8988T (cell line): ENCODE measurements at regions not wholly inside any gene's neighbourhood (a gene's known extent, or its start where the extent isn't known, plus 50 kb on each side); places are given as distances from the start of the nearest gene placed in this dataset.
"Not testable (repeated sequence)": the region's sequence is repeated elsewhere in the genome, so short reads cannot be mapped to it uniquely, and the experiment has no call there.

ENCODE experiments used
- DNase-seq: peaks from one replicate; pipeline ENCODE4 v3.0.0; 2011

DNA sequence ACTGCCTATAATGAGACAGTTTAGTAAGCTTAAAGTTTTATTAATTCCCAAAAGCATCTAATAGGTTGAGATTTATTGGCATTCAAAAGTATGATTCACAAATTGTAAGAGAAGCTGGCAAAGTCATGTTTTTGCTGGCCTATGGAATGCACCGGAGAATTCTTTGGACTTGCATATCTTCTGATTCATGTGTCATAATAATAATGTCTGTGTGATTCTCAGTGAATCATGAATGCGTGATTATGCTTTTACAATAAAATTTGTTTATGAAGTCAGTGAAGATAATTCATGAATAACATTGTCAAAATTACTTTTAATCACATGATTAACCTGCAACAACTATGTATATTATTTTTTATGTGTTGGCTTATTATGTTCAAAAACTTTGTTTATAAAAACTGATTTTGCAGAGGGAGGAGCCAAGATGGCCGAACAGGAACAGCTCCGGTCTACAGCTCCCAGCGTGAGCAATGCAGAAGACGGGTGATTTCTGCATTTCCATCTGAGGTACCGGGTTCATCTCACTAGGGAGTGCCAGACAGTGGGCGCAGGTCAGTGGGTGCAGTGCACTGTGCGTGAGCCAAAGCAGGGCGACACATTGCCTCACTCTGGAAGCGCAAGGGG is 389.2 kb downstream of the SRGAP2C start:
- DNase-seq, result not testable (repeated sequence)

DNA sequence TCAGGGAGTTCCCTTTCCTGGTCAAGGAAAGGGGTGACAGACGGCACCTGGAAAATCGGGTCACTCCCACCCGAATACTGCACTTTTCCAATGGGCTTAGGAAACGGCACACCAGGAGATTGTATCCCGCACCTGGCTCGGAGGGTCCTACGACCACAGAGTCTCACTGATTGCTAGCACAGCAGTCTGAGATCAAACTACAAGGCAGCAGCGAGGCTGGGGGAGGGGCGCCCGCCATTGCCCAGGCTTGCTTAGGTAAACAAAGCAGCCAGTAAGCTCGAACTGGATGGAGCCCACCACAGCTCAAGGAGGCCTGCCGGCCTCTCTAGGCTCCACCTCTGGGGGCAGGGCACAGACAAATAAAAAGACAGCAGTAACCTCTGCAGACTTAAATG is 389.7 kb downstream of the SRGAP2C start:
- not testable (repeated sequence) for DNase-seq

DNA sequence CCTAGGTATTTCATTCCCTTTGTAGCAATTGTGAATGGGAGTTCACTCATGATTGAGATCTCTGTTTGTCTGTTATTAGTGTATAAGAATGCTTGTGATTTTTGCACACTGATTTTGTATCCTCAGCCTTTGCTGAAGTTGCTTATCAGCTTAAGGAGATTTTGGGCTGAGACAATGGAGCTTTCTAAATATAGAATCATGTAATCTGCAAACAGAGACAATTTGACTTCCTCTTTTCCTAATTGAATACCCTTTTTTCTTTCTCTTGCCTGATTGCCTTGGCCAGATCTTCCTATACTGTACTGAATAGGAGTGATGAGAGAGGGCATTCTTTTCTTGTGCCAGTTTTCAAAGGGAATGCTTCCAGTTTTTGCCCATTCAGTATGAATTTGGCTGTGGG is 398.1 kb downstream of the SRGAP2C start:
- not testable (repeated sequence) for DNase-seq

DNA sequence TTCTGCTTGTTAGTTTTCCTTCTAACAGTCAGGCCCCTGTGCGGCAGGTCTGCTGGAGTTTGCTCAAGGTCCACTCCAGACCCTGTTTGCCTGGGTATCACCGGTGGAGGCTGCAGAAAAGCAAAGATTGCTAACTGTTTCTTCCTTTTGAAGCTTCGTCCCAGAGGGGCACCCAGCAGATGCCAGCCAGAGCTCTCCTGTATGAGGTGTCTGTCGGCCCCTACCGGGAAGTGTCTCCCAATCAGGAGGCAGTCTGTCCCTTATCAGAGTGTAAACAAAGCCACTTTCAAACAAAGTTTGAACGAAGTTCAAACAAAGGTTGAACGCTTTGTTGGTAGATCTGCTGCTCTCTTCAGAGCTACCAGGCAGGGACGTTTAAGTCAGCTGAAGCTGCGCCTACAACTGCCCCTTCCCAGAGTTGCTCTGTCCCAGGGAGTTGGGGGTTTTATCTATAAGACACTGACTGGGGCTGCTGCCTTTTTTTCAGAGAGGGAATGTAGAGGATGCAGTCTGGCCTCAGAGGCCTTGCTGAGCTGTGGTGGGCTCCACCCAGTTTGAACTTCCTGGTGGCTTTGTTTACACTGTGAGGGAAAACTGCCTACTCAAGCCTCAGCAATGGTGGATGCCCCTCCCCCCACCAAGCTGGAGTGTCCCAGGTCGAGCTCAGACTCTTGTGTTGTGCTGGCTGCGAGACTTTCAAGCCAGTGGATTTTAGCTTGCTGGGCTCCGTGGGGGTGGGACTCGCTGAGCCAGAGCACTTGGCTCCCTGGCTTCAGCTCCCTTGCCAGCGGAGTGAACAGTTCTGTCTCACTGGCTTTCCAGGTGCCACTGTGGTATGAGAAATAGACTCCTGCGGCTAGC is 401.8 kb downstream of the SRGAP2C start:
- no peak for DNase-seq

DNA sequence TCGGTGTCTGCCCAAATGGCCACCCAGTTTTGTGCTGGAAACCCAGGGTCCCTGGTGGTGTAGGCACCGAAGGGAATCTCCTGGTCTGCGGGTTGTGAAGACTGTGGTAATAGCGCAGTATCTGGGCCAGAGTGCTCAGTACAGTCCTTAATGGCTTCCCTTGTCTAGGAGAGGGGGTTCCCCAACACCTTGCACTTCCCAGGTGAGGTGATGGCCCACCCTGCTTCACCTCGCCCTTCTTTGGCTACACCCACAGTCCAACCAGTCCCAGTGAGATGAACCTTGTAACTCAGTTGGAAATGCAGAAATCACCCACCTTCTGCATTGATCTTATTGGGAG is 402.4 kb downstream of the SRGAP2C start:
- DNase-seq, result no peak

DNA sequence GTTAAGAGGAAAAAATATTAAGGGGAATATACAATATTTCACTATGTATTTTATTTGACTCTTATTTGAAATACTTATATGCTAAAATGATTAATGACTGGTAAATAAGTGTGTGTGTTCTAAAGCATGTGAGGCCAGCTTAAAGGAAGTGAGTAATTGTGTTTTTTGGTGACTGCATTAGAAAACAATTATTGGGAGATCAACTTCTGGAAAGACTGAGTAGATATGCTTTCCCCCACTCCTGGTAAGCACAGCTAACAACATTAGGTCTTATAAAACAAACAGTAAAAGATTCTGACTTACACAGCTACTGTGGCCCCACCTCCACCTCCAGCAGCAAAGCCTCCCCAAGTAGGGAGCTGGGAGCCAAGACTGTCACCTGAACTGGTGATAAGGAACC is 403.0 kb downstream of the SRGAP2C start:
- no peak for DNase-seq

DNA sequence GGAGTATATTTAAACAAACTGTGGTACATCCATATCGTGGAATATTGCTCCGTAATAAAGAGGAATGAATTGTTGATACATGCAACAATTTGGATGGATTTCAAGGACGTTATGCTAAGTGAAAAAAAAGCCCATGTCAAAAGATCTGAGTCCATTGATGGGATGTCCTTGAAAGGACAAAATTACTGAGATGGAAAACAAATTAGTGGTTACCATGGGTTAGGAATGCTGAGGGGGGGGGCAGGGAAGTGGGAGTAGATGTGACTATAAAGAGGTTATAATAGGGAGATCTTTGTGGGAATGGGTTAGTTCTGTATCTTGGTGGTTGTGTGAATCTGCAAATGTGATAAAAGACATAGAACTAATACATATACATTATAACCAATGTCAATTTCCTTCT is 409.3 kb downstream of the SRGAP2C start:
- DNase-seq, result no peak

DNA sequence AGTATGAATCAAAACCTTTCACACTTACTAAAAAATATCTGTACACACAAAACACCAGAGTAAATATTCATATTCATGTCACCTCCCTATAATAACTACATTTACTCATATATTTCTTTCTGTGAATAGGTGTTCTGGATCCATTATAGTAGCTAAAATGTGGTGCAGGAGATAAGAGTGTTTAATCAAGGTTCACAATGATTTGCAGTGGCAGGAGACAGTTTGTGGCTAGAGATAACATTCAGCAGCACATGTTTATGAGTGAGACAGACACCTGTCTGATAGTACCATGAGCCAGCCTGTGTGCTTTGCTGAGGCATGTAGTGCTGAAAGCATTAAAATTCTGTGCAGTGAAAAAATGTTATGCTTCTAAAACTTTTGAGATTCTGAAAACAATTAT is 410.3 kb downstream of the SRGAP2C start:
- DNase-seq, result no peak

DNA sequence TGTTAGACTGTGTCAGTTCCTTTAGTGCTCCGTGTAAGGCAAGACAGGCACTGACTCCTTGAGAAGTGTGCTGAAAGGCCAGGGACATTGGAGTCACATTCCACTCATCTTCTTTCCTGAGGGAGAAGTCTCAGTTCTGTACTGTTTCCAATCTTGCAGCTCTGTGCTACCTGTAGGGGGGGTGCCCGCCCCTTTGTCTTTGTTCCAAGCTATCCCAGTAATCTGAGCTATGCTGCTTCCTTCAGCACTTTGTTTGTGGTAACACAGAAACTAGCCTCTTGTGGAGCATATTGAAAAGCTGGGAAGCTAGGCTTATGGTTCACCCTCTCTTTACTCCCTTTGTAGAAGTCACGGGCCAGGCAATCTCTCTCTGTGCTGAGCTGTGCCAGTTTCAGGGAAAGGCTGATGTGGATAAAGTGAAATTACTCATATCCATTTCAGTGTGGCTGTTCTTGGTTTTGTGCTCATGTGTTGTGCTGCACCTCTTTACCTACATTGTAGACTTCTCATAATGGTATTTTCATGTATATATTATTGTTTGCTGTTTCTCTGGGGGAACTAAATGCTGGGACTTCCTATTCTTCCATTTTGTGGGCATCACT is 420.2 kb downstream of the SRGAP2C start:
- not testable (repeated sequence) for DNase-seq

DNA sequence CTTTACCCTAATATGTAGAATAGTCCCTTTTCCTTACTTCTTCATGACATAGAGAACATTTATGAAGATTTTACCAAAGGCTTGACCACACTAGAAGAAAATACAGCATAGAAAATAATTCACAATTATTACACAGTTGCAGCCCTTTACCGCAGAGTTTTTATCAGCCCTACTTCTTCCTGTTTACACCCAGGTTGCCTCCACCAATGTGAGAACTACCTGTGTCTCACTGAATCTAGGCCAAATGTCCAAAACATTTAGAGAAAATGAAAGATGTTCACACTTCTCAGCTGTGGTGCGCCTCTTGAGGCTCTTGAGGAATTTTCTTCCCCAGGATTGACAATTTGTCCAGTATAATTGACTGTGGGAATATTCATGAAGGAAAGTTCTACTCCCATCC is 422.7 kb downstream of the SRGAP2C start:
- not testable (repeated sequence) for DNase-seq
